Astrocyte of the spinal cord (primary cell): ENCODE measurements at regions not wholly inside any gene's neighbourhood (a gene's known extent, or its start where the extent isn't known, plus 50 kb on each side); places are given as distances from the start of the nearest gene placed in this dataset.
A peak's percentile ranks its signal among the peaks of the same experiment; 100 is the strongest.

Source experiments
- DNase-seq: peaks from one replicate; pipeline ENCODE4 v3.0.0; 2011; ENCODE audit warnings: low read depth, low spot score
- H3K4me3 ChIP-seq: 2 replicates; pipeline ENCODE4 v1.5.1; 2011; ENCODE audit warnings: low read depth, mild to moderate bottlenecking, low read length, moderate library complexity
- in situ Hi-C: cut with HindIII; loops from 2 replicates; pipeline ENCODE4 v1.10.0; 2017; ENCODE audit warnings: low sequenced_read_pairs
- TF ChIP-seq, protein P1 (sequence below): IDR thresholded peaks from 2 replicates; pipeline ENCODE4 v1.5.1; 2012; ENCODE audit warnings: low read depth, mild to moderate bottlenecking, low read length, inconsistent platforms

- DNase-seq = no peak
- no peak overlapping the region for H3K4me3 ChIP-seq
- in situ Hi-C loops = no loop called here
- TF ChIP-seq, protein P1, sequence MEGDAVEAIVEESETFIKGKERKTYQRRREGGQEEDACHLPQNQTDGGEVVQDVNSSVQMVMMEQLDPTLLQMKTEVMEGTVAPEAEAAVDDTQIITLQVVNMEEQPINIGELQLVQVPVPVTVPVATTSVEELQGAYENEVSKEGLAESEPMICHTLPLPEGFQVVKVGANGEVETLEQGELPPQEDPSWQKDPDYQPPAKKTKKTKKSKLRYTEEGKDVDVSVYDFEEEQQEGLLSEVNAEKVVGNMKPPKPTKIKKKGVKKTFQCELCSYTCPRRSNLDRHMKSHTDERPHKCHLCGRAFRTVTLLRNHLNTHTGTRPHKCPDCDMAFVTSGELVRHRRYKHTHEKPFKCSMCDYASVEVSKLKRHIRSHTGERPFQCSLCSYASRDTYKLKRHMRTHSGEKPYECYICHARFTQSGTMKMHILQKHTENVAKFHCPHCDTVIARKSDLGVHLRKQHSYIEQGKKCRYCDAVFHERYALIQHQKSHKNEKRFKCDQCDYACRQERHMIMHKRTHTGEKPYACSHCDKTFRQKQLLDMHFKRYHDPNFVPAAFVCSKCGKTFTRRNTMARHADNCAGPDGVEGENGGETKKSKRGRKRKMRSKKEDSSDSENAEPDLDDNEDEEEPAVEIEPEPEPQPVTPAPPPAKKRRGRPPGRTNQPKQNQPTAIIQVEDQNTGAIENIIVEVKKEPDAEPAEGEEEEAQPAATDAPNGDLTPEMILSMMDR = no peak
These were observed 54.4 kb upstream of the PIK3R1 start for GRCh38 chr5:68161156-68161555.

- no peak for DNase-seq
- no peak overlapping the region for H3K4me3 ChIP-seq
- in situ Hi-C loops = no loop called here
- TF ChIP-seq, protein P1 = no peak
These were observed 56.2 kb upstream of the PIK3R1 start for GRCh38 chr5:68159224-68159951.

DNA sequence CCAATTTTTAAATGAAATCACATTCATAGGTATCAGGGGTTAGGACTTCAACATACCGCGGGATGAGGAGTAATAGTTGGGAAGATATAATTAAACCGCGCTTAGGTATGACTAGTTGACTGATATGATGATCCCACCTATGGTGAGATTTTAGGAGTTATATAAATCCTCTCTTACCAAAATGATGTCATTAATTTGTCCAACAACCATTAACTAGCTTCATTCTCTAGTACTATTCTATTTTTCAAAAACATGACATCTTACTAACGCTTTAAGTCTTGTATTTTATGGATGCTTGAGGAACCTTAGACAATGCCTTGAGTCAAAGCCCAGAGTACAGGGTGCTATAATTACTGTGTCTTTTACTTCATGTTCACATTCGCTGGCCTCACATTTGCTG lies 59.6 kb upstream of the PIK3R1 start:
- H3K4me3 ChIP-seq = no peak overlapping the region
- in situ Hi-C loops = no loop called here
- TF ChIP-seq, protein P1 = no peak
- no peak for DNase-seq

- in situ Hi-C loops = no loop called here
- no peak for DNase-seq
- TF ChIP-seq, protein P1 = no peak
- no peak overlapping the region for H3K4me3 ChIP-seq
These were observed 61.3 kb upstream of the PIK3R1 start for GRCh38 chr5:68154119-68154857.

GRCh38 chr5:68151812-68152211 lies 63.7 kb upstream of the PIK3R1 start:
- TF ChIP-seq, protein P1 = no peak
- no peak for DNase-seq
- no peak overlapping the region for H3K4me3 ChIP-seq
- in situ Hi-C loops = no loop called here

GRCh38 chr5:68149189-68149588 lies 66.4 kb upstream of the PIK3R1 start:
- TF ChIP-seq, protein P1 = no peak
- no peak overlapping the region for H3K4me3 ChIP-seq
- DNase-seq = peak; percentile 13
- in situ Hi-C loops = no loop called here
